GM18907 (cell line): ENCODE measurements at regions not wholly inside any gene's neighbourhood (a gene's known extent, or its start where the extent isn't known, plus 50 kb on each side); places are given as distances from the start of the nearest gene placed in this dataset.

Experiments used
- ATAC-seq: cut with Tn5 transposase; IDR thresholded peaks from one replicate; pipeline ENCODE4 v1.9.1; 2021; ENCODE audit warnings: mild to moderate bottlenecking, moderate library complexity; ENCODE audit not compliant: unreplicated experiment

DNA sequence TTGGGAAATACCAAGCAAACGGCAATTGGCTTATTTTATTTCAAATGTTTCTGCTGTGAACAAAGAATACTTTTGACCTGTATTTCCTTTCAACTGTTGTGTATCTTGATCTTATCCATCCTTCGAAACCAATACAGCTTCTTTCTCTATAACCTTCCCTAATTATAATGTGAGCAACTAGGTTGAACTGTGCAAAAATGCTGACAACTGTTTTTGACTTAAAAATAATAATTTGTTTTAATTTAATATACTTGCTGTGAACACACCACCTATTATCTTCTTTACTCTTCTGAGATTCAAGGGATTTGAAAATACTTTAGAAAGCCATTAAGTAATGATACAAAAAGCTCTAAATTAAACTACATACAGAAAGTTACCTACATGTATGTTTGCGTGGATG lies 682.5 kb upstream of the CCDC179 start:
- no peak for ATAC-seq

GRCh38 chr11:23543651-23544222 lies 683.5 kb upstream of the CCDC179 start:
- ATAC-seq, result no peak

DNA sequence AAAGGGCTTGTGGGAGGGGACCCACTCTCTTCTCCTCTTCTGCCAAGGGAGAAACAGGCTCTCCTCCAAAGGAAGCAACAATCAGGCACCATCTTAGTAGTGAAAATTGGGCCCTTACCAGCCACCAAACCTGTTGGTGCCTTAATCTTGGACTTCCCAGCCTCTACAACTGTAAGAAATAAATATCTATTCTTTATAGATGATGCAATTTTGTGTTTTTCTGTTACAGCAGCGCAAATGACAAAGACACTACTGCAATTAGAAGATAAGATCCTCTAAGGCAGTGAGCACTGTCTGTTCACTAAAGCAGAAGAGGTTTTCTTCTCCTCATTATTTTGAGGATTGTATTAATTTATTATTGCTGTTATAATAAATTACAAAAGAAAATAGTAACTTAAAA lies 691.4 kb upstream of the CCDC179 start:
- ATAC-seq, result no peak

GRCh38 chr11:23554002-23554401 lies 693.7 kb upstream of the CCDC179 start:
- ATAC-seq, result no peak

GRCh38 chr11:23555085-23555484 lies 694.8 kb upstream of the CCDC179 start:
- ATAC-seq, result no peak

GRCh38 chr11:23556163-23556750 lies 696.0 kb upstream of the CCDC179 start:
- ATAC-seq, result no peak

GRCh38 chr11:23563591-23563990 lies 703.3 kb upstream of the CCDC179 start:
- no peak for ATAC-seq

- ATAC-seq, result no peak
Observed at GRCh38 chr11:23564370-23564769, 704.1 kb upstream of the CCDC179 start.

DNA sequence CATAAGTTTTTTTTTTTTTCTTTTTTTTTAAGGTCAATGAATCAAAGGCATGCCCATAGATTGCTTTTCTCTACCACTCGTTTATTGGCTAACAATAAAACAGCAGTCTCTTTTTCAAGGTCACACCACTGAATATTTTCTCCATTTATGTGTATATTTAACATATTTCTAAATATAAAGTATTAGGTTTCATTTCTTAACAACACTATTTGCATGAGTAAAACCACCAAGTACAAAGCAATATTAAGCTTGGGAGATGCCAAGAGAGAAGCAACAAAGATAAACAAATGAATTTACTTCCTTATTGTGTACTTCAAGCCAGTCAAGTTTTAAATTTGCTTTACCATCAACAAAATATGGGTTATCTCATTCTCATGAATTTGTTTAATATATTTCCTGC lies 708.9 kb upstream of the CCDC179 start:
- ATAC-seq, result peak; percentile 11

DNA sequence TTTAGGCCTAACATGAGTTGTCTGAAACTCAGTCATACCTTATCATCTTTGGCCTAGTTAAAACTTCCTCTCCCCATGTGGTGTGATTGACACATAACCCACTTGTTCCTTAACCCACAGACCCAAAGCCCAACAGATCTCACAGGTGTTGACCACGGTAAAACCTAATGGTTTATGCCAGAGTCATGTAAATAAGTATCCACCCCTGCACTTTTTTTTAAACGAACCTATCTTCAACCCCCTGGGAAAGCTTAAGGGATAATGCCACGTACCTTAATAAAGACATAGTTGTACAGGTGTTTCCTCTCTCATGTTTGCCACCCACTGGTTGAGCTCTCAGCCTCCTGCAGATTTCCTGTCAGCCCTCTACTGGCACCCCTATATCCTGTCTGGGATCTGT lies 709.3 kb upstream of the CCDC179 start:
- ATAC-seq, result peak; percentile 57

- ATAC-seq, result no peak
Observed at GRCh38 chr11:23570828-23571227, 710.6 kb upstream of the CCDC179 start.

DNA sequence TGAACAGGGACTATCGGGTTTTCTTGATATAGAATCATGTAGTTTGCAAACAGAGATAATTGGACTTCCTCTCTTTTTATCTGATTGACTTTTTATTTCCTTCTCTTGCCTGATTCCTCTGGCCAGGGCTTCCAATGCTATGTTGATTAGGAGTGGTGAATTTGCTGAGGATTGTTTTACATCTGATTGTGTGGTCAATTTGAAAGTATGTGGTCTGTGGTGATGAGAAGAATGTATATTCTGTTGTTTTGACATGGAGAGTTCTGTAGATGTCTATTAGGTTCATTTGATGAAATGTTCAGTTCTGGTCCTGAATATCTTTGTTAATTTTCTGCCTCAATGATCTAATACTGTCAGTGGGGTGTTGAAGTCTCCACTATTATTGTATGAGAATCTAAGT lies 713.2 kb upstream of the CCDC179 start:
- no peak for ATAC-seq

DNA sequence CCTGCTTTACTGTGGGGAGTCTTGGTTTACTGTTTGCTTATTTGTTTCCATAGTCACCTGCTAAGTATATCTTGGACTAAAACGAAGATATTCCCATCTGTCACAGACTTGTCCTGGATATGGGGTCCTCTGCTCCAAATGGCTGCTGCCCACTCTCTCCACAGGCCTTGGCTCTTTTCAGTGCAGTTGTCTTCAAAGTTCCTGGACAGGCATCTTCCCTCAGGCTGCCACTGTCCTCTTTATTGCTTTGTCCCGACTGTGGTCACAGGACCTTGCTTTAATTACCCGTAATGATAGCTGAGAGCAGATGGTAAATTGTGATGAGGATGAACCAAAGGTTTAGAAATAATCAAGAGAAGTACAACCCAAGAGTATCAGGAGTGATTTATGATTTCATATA lies 713.9 kb upstream of the CCDC179 start:
- ATAC-seq, result no peak

DNA sequence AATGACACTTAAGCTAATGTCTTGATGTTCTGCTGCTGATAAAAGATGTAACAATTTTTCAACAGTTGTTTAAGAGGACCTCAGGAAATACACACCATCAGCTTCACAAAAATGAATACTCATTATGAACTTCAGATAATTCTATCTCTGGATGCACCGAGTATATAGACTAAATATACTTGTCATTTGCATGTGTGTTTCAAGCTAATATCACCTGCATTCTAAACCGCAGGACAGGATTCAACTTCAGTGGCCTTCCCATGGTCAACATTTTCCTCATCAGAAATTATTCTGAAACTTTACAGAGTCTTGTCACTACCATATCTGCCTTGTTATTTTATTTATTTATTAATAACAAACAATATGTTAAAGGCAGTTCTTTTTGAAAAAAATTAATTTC lies 717.0 kb upstream of the CCDC179 start:
- no peak for ATAC-seq

DNA sequence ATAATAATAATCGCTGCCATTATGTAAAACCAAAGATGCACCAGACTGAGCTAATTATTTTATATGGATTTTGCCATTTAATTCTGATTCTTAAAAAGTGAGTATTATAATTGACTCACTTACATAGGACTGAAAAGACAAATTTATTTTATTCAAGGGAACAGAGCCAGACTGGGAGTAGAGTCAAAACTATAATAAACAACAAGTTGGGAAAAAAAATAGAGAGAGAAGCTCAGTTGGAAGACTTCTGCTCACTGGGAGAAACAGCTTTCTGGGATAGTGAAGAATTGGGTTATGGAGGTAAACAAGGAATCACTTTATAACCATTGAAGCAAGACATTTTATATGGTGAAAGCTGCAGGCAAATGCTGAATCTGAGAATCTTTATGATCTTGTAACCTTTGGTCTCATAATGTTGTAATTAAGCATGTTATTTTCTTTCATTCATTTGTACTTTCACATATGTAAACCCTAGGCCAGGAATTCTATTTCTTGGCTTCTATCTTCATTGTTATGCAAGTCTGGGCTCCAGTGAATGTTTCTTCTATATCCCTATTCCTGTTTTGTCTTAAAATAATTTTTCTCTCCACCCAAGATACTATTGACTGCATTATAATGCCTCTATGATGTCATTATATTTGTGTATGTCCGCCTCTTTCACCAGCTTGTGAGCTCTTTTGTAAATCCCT lies 725.3 kb upstream of the CCDC179 start:
- no peak for ATAC-seq

DNA sequence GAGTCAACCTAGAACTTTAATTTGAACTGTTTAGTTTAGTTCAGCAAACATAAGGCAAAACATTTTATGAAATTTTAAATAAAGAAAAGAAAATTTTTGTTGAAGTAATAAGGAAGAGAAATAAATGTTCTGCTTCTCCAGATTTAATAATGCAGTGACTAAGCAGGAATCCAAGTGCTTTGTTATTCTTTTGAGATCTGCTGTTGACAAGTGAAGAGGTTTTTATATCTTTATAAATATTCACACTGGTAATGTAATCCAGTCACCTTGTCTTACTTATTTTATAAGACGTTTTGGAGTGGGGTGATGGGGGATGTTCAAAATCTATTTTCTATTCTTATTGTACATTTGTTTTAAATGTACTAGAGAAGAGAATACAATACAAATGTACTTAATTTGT lies 725.9 kb upstream of the CCDC179 start:
- ATAC-seq, result no peak

DNA sequence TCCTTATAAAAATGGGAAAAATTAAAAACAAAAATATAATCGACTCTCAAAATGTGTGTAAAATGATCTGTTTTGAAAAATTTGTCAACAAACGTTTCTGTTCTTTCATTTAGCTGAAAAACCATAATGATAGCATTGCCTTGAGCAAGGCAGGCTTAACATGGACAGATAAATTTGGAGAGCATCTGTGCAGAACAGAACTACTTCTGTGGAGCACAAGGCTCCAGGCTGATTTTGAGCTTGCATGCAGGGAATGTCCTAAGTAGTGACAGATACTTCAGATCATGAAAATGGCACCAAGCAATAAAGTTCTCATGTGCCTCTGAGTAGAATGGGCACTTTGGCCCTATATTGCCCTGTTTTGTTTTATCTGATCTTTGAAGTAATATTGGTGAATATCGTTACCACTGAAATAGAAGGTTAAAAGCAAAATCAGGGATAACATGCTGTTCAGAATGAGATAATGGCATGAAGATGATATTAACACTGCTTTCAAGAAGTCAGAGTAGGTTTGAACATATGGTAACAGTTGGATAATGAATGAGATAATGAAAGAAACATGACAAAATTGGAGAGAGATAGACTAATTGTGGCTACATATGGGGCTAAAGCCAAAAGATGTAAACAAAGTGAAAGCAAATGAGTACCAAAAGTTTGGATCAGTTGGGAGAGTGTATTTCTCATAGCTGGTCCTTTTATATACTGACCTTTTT lies 730.5 kb upstream of the CCDC179 start:
- no peak for ATAC-seq

- ATAC-seq, result no peak
Observed at GRCh38 chr11:23594755-23595154, 734.5 kb upstream of the CCDC179 start.

GRCh38 chr11:23604966-23605365 lies 744.7 kb upstream of the CCDC179 start:
- ATAC-seq, result no peak

DNA sequence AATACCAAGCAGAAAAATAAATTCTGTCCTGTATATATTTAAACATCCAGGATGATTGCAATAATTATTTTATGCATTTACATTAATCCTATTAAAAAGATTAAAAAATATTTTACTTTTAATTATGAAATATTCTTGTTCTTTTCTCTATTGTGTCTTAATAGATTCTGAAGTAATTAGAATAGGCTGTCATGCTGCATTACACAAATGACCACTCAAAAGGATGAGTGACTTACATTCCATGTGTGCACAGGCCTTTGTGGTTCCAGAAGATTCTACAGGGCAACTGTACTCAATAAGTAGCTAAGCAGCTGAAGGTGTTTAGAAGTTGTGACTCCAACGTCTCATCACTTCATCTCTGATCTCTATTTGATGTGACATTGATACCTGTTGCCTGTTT lies 745.9 kb upstream of the CCDC179 start:
- no peak for ATAC-seq

- no peak for ATAC-seq
Observed at GRCh38 chr11:23611726-23612125, 751.5 kb upstream of the CCDC179 start.

DNA sequence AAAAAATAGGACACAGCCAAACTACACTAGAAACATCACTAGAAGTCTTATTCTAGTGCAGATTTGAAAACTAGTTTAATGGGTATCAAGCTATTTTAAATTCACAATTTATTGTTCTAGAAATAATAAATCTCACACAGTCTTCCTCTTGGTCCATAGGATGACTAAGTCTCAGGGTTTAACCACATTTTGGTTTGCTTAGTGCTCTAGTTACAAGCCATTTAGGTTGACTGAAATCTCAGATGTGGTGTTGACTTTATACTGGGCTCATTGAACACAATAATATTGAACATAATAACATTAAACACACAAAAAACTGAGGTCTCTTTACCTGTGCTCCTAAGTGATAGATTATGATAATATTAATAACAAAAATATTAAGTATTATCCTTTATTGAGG lies 760.3 kb upstream of the CCDC179 start:
- no peak for ATAC-seq
